C4-2B (cell line): ENCODE measurements at regions not wholly inside any gene's neighbourhood (a gene's known extent, or its start where the extent isn't known, plus 50 kb on each side); places are given as distances from the start of the nearest gene placed in this dataset.

Experiments
- ZFX ChIP-seq: fragments of 450-650 bp; IDR thresholded peaks from 2 replicates; pipeline ENCODE4 v1.6.1; 2017
- TF ChIP-seq, protein P1 (sequence below): fragments of 450-650 bp; conservative IDR thresholded peaks from 2 replicates; pipeline ENCODE4 v1.5.1; 2017; ENCODE audit warnings: mild to moderate bottlenecking

DNA sequence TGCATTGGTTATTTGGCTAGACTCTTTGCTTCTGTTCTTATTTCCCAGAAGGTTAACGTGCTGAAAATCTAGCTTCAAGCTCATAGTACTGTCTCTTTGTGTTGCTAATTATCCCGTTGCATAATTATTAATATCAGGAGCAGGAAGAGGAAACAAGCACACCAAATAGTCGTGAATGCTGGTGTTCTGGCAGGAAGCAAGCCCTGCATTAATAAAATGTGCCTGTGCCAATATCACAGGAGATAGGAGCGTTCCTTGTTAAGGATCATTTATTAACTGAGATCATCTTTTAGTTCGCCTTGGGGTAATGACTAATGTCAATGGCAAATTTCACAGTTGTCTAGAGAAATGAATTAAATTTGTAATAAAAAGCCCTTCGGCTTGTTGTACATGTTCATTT is 893.0 kb upstream of the POU3F3 start:
- TF ChIP-seq, protein P1, sequence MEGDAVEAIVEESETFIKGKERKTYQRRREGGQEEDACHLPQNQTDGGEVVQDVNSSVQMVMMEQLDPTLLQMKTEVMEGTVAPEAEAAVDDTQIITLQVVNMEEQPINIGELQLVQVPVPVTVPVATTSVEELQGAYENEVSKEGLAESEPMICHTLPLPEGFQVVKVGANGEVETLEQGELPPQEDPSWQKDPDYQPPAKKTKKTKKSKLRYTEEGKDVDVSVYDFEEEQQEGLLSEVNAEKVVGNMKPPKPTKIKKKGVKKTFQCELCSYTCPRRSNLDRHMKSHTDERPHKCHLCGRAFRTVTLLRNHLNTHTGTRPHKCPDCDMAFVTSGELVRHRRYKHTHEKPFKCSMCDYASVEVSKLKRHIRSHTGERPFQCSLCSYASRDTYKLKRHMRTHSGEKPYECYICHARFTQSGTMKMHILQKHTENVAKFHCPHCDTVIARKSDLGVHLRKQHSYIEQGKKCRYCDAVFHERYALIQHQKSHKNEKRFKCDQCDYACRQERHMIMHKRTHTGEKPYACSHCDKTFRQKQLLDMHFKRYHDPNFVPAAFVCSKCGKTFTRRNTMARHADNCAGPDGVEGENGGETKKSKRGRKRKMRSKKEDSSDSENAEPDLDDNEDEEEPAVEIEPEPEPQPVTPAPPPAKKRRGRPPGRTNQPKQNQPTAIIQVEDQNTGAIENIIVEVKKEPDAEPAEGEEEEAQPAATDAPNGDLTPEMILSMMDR, result no peak
- no peak for TF ChIP-seq ZFX
